Small intestine (tissue), 7 donors: ENCODE measurements at regions not wholly inside any gene's neighbourhood (a gene's known extent, or its start where the extent isn't known, plus 50 kb on each side); places are given as distances from the start of the nearest gene placed in this dataset.

Experiments
- DNase-seq, 2 donors: peaks; one replicate each; pipeline versions ENCODE4 v3.0.0 to v3.0.0-alpha.2; 2013
- FAIRE-seq: peaks from 2 replicates; lab custom pipeline; 2012; peaks lifted over from hg19 to GRCh38; lab: Jason Lieb, UNC
- H3K27ac ChIP-seq, 3 donors: one replicate each; pipeline ENCODE4 v1.5.1; 2013; ENCODE audit warnings: low read length in 2 of 3, mild to moderate bottlenecking in 2 of 3, control low read depth in 1 of 3, inconsistent platforms in 1 of 3, low read depth in 1 of 3, moderate library complexity in 1 of 3
- H3K27me3 ChIP-seq, 3 donors: one replicate each; pipeline ENCODE4 v1.6.1; 2013; ENCODE audit warnings: low read length in 3 of 3, inconsistent platforms in 1 of 3; ENCODE audit not compliant: control insufficient read depth in 3 of 3, insufficient read depth in 3 of 3
- H3K36me3 ChIP-seq, 3 donors: one replicate each; pipeline ENCODE4 v1.6.1; 2013; ENCODE audit warnings: low read length in 3 of 3, inconsistent platforms in 1 of 3, low read depth in 1 of 3, mild to moderate bottlenecking in 1 of 3, moderate library complexity in 1 of 3; ENCODE audit not compliant: control insufficient read depth in 3 of 3, insufficient read depth in 2 of 3
- H3K4me1 ChIP-seq, 3 donors: one replicate each; pipeline ENCODE4 v1.6.1; 2013; ENCODE audit warnings: low read length in 2 of 3, inconsistent platforms in 1 of 3, low read depth in 1 of 3, mild to moderate bottlenecking in 1 of 3, moderate library complexity in 1 of 3; ENCODE audit not compliant: control insufficient read depth in 3 of 3, insufficient read depth in 2 of 3
- H3K4me3 ChIP-seq, 3 donors: one replicate each; pipeline ENCODE4 v1.5.1; 2013; ENCODE audit warnings: low read length in 3 of 3, control low read depth in 1 of 3, inconsistent platforms in 1 of 3, low read depth in 1 of 3, mild to moderate bottlenecking in 1 of 3, moderate library complexity in 1 of 3
- H3K9me3 ChIP-seq, 2 donors: one replicate each; pipeline ENCODE4 v1.6.1; 2013; ENCODE audit warnings: low read depth in 1 of 2, low read length in 1 of 2; ENCODE audit not compliant: control insufficient read depth in 2 of 2, insufficient read depth in 1 of 2
- WGBS, 3 donors: extraction: QIAGEN DNeasy Blood & Tissue Kit; methylation state at CpG; one replicate each; pipeline ENCODE4 v1.1.7; 2013; 5-methylcytosine and 5-hydroxymethylcytosine counted together
- donor health status: healthy with polysubstance abuse.
- donor health status: control.
- donor health status: control.
- donor health status: Bipolar disorder and iron deficiency.
- donor health status: healthy.

- Histone ChIP-seq H3K4me3 (no peak overlapping the region), H3K36me3 (no peaks in the 10 kb centered on the region), H3K27me3 (no peaks in the 10 kb centered on the region), H3K4me1 (no peaks in the 10 kb centered on the region), H3K27ac (no peak overlapping the region), H3K9me3 (peaks cover 0 to 1% of the 10 kb centered on the region in 2 donors)
- 45 to 71% (median 54%) methylated on average over 5 of the region's 5 CpGs for WGBS, 3 donors
- no peak for FAIRE-seq
- DNase-seq = no peak
Measured at GRCh38 chr12:127688906-127689428, 578.0 kb upstream of the TMEM132C start.

DNA sequence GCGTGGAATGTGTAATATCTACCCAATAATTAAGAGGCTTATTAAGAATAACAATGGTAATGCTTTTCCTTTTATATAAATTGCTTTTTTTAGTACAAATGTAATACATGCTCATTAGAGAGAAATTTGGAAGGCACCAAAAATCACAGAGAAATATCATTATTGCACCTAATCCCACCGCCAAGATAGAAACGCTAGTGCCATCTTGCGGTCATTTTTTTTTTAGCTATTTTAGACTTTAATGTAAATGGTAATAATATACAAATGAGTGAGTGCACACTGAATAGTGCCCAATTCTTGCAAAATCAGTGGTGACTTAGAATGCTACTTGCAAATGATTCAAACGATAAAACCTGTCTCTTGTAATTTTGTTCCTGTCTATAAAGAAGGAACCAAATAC, 576.8 kb upstream of the TMEM132C start:
- no peaks in the 10 kb centered on the region for H3K4me1 ChIP-seq
- no peak overlapping the region for H3K27ac ChIP-seq
- no peaks in the 10 kb centered on the region for H3K27me3 ChIP-seq
- H3K9me3 ChIP-seq = peaks cover 0 to 1% of the 10 kb centered on the region in 2 donors
- H3K4me3 ChIP-seq = no peak overlapping the region
- FAIRE-seq (no peak), DNase-seq (no peak)
- WGBS, 3 donors = 52 to 59% (median 56%) methylated on average over 5 of the region's 5 CpGs
- H3K36me3 ChIP-seq = no peaks in the 10 kb centered on the region

DNA sequence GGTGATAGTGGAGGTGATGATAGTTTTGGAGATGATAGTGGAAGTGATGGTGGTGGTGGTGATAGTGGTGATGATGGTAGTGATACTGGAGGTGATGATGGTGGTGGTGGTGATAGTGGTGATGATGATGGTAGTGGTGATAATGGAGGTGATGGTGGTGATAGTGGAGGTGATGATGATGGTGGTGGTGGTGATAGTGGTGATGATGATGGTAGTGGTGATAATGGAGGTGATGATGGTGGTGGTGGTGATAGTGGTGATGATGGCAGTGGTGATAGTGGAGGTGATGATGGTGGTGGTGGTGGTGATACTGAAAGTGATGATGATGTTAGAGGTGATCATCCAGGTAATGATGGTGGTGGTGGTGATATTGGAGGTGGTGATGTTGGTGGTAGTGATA, 570.0 kb upstream of the TMEM132C start:
- FAIRE-seq = no peak
- H3K4me3 ChIP-seq = no peak overlapping the region

DNA sequence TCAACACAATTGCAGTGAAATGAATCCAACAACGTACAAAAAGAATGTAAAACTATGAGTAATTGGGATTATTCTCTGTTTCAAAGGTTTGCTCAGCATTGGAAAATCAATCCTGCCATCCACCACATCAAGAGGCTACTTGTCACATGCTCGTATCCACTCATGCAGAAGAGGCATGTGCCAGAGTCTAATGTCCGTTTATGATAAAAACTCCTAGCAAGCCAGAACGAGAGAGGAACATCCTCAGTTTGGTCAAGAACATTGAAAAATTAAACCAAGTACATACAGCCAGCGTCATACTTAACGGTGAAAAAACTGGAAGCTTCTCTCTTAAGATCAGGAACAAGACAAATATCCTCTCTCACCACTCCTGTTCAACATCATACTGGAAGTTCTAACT, 563.9 kb upstream of the TMEM132C start:
- Histone ChIP-seq H3K27ac (no peak overlapping the region), H3K27me3 (no peaks in the 10 kb centered on the region), H3K9me3 (no peaks in the 10 kb centered on the region), H3K36me3 (no peaks in the 10 kb centered on the region), H3K4me1 (no peaks in the 10 kb centered on the region), H3K4me3 (no peak overlapping the region)
- WGBS, 3 donors = 59 to 73% (median 68%) methylated on average over 6 of the region's 6 CpGs
- FAIRE-seq (no peak), DNase-seq (no peak)

More for the DNA sequence above, 570.0 kb upstream of the TMEM132C start:
- Histone ChIP-seq H3K9me3 (no peaks in the 10 kb centered on the region), H3K4me1 (no peaks in the 10 kb centered on the region), H3K36me3 (no peaks in the 10 kb centered on the region), H3K27me3 (no peaks in the 10 kb centered on the region), H3K27ac (no peak overlapping the region)
- DNase-seq = no peak

DNA sequence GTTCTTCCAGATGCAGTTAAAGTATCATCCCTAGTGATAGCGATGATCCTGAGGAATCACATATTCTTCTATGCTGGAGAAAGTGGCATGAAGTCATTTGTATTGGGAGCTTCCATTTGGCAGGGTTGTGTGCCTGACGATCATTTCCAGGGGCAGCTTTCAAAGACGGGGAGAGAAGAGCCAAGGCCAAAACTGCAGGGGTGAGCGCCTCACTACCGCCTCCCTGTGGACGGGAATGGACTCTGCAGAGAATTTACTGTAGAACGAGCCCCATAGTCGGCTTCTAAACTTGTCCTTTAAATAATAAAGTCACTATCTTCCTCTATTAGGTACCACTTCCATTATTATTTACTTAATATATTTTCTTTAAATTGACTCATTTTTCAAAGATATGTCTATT, 555.9 kb upstream of the TMEM132C start:
- FAIRE-seq = no peak
- Histone ChIP-seq H3K9me3 (no peaks in the 10 kb centered on the region), H3K27ac (no peak overlapping the region), H3K4me3 (no peak overlapping the region), H3K27me3 (no peaks in the 10 kb centered on the region), H3K36me3 (no peaks in the 10 kb centered on the region), H3K4me1 (no peaks in the 10 kb centered on the region)
- WGBS, 3 donors = 45 to 56% (median 54%) methylated on average over 8 of the region's 8 CpGs
- no peak for DNase-seq

DNA sequence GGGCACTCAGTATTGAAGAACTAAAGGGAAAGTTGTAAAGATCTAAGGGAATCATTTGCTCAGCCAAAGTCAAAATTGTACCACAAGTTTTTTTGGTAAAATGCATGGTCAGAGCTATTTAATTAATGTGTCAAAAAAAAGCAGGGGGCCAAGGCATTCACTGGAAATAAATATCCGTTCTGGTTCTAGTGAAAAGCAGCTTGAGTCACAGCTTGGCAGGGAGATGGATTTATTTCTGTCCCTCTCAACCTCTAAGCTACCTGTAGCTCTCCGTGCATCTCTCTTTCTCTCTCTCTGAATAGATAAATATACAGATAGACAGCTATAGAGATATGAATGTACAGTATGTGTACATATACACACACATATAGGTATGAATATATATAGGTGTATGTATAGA, 554.4 kb upstream of the TMEM132C start:
- WGBS, 3 donors = 63 to 70% (median 64%) methylated on average over 2 of the region's 2 CpGs
- FAIRE-seq = no peak

GRCh38 chr12:127716166-127716565, 550.8 kb upstream of the TMEM132C start:
- no peaks in the 10 kb centered on the region for H3K4me1 ChIP-seq
- H3K4me3 ChIP-seq = no peak overlapping the region
- no peak for DNase-seq
- H3K27ac ChIP-seq = no peak overlapping the region
- FAIRE-seq = no peak
- no peaks in the 10 kb centered on the region for H3K27me3 ChIP-seq
- 78 to 82% (median 80%) methylated on average over 2 of the region's 2 CpGs for WGBS, 3 donors
- no peaks in the 10 kb centered on the region for H3K36me3 ChIP-seq
- no peaks in the 10 kb centered on the region for H3K9me3 ChIP-seq

More for the DNA sequence above, 554.4 kb upstream of the TMEM132C start:
- Histone ChIP-seq H3K9me3 (no peaks in the 10 kb centered on the region), H3K27ac (no peak overlapping the region), H3K36me3 (no peaks in the 10 kb centered on the region), H3K27me3 (no peaks in the 10 kb centered on the region), H3K4me1 (no peaks in the 10 kb centered on the region), H3K4me3 (no peak overlapping the region)
- no peak for DNase-seq

DNA sequence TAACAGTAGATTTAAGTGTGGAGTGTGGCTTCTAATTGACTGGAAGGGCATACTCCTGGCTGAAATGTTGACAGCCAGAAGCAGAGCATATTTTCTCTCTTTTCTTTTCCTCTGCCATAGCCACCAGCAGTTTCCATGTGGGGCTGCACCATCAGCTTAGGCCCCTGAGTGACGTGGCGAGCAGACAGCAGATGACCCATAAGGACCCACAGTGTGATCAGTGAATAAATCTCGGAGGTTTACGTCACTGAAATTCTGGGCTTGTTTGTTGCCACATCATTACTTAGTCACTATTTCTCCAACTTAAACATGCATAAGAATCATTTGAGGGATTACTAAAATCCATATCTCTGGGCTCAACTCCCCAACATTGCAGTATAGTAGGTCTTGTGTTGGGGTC, 549.7 kb upstream of the TMEM132C start:
- Histone ChIP-seq H3K9me3 (no peaks in the 10 kb centered on the region), H3K27me3 (no peaks in the 10 kb centered on the region), H3K36me3 (no peaks in the 10 kb centered on the region), H3K27ac (no peak overlapping the region), H3K4me1 (no peaks in the 10 kb centered on the region), H3K4me3 (no peak overlapping the region)
- FAIRE-seq (no peak), DNase-seq (no peak)
- WGBS, 3 donors = 89 to 93% (median 91%) methylated on average over 4 of the region's 4 CpGs

GRCh38 chr12:127720334-127720733, 546.6 kb upstream of the TMEM132C start:
- H3K27me3 ChIP-seq = no peaks in the 10 kb centered on the region
- H3K4me1 ChIP-seq = no peaks in the 10 kb centered on the region
- FAIRE-seq = no peak
- DNase-seq = no peak
- H3K27ac ChIP-seq = no peak overlapping the region
- no peaks in the 10 kb centered on the region for H3K36me3 ChIP-seq
- 78 to 88% (median 84%) methylated on average over 12 of the region's 12 CpGs for WGBS, 3 donors
- H3K9me3 ChIP-seq = no peaks in the 10 kb centered on the region
- no peak overlapping the region for H3K4me3 ChIP-seq
